ENCODE measurements at regions not wholly inside any gene's neighbourhood (a gene's known extent, or its start where the extent isn't known, plus 50 kb on each side); places are given as distances from the start of the nearest gene placed in this dataset.

DNA sequence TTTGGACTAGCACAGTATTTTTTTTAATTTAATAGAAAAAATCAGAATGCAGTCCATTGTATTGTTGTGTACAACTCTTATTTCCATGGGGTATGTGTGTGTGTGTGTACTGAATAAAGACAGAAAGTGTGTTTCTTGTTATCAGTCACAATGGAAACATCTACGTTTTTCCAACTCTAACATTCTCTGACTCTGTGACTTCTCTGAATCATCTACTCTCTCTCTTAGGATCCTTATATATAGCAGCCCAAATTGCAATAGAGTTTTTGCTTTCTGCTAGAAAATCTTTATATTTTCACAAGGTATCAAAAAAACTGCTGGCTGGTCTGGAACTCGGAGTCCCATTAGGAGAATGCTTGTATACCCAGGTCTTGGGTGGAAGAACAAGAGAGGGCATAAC is 138.9 kb upstream of the ARID2 start:
- no peak for DNase-seq

DNA sequence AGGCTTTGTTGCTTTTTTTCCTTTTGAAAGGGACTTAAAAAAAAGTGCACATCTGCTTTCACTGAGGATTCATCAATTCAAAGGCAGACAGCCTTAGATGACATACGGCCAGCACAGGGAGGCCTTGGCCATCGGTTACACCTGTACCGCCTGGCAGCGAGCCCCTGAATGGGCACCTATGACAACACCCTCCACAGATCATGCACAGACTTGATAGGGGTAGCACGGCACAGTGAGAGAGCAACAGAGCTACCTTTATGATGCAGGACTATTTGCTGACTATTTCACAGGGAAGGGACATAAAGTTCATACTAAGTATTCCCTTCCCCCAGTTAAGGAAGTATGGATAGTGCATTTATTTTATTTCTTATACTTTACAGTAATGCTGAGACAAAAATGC is 137.9 kb upstream of the ARID2 start:
- no peak for DNase-seq

DNA sequence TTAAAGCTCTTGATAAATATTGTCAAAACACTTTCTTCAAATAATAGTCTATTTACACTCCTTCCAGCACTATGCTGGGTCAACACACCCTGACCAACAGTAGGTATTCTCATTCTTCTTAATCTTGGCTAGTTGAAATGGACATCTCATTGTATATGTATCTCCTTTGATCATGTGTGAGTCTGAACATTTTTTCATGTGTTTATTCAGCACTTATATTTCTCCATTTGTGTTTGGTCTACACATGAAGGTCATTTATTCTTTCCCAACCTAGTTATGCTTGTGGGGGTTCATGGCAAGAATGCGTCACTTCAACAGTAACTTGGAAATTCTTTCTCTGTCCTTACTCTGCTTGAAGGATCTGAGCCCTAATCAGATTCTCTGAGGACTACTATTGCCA is 133.1 kb upstream of the ARID2 start:
- no peak for DNase-seq

DNA sequence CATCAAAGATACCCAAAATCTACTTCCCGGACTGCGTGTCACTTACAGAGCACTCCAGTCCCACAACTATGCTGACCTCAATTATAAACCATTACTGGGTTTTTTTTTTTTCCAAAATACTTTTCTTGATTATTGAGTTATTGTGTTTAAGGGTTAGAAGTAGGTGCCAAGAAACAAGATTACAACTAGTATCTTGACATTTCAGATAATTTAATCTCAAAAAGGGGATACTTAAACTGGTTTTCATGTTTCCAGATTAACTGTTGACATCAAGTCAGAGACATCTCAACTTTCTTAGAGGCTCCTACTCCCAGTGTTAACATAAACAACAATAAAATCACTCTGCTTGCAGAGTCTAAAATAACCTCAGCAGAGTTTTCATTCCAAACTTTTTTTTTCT is 131.2 kb upstream of the ARID2 start:
- DNase-seq = no peak

DNA sequence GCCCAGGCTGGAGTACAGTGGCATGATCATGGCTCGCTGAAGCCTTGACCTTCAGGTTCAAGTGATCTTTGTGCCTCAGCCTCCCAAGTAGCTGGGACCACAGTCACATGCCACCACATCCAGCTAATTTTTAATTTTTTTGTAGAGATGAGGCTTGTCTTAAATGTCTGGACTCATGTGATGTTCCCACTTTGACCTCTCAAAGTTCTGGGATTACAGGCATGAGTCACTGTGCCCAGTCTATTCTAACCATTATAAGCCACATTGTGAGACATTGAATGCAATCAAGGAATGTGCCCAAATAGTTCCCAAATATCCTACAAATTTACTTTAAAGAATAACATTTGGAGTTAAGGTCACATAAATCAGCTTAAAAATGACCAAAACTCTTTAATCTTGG is 130.7 kb upstream of the ARID2 start:
- no peak for DNase-seq

DNA sequence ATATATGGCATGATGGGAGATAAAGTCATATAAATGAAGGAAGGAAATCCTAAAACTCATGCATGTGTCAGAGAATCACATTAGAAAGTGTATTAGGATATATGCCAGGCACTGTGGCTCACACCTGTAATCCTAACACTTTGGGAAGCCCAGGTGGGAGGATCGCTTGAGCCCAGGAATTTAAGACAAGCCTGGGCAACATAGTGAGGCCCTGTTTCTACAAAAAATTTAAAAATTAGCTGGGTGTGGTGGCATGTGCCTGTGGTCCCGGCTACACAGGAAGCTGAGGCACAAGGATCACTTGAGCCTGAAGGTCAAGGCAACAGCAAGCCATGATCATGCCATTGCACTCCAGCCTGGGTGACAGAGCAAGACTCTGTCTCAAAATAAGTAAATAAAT is 130.3 kb upstream of the ARID2 start:
- DNase-seq = no peak

DNA sequence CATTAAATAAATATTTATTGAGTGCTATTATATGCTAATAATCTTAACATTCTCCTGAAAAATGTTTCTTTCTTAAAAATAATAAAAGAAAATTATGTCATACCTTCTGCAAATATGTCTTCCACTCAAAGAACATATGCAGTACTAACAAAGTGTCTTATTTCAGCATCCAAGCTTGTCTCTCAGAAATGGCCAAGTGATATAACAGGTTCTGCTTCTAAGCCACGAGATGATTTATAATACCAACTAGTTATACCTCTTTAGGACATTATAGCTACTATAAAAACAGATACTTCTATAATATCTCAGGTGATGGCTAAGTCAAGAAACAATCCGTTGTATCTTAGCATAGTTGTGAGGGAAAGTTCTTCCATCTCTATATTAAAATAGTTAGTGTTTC is 128.1 kb upstream of the ARID2 start:
- no peak for DNase-seq

DNA sequence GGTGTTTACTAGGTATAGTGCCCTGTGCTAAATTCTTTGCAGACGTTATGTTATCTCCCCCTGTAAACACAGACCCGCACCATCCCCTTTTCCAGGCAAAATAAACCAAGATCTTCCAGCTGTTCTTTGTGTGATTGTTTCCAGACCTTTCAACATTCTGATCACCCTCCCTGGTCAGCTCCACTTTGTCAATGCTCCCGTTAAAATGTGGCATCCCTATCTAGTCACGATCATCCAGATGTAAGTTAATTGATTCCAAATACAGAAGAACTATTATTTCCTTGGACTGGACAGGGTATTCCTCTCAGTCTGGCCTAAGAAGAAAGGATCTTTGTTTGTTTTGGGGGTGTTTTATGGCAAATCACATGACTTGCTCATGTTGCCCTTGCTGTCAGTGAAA is 127.6 kb upstream of the ARID2 start:
- DNase-seq = no peak

DNA sequence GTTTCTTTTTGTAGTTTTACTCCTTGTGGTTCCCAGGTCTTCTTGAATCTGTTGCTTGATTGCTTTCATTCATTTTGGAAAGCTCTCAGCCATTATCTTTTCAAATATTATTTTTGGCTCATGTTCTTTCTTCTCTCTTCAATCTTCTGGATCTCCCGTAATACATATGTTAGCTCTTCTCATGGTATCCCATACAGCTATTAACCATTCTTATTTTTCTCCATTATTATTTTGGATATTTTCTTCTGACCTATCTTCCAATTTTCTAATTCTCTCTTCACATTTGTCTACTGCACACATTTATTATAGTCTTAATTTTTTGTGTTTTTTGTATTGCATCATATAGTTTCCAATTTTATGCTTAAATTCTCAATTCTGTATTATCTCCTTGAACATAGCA is 123.9 kb upstream of the ARID2 start:
- DNase-seq = no peak

DNA sequence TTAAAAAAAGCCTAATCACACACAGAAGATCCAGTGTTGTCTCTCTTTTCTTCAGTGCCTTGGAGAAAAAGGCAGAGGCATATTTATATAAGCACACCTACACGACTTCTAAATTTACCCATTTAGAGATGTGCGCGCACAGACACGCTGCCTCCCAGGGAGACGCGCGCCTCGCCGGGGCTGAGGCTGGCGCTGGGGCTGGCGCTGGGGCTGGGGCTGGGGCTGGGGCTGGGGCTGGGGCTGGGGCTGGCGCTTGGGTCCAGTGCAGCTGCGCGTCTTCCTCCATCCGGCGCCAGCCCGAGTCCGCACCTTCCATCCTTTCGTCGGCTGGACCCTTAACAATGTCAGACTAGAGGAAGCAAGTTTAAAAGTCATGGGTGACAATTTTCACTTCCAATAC is 118.4 kb upstream of the ARID2 start:
- DNase-seq = no peak

DNA sequence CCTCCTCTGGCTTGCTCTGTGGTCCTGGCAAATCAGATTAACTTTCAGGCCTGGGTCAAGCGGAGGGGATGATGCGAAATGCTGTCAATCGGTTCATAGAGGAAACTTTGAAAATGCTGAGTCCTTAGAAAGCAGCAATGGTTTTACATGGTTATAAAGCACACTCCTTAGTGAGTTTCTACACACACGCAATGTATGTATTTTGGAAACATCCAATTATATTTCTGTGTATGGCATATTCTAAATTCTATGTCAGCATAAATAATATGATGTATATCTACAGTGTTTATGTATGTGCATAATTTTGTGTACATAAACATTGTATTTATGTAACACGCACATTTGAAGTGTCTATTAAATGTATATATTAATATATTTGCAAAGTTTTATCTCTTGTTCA is 118.0 kb upstream of the ARID2 start:
- no peak for DNase-seq

DNA sequence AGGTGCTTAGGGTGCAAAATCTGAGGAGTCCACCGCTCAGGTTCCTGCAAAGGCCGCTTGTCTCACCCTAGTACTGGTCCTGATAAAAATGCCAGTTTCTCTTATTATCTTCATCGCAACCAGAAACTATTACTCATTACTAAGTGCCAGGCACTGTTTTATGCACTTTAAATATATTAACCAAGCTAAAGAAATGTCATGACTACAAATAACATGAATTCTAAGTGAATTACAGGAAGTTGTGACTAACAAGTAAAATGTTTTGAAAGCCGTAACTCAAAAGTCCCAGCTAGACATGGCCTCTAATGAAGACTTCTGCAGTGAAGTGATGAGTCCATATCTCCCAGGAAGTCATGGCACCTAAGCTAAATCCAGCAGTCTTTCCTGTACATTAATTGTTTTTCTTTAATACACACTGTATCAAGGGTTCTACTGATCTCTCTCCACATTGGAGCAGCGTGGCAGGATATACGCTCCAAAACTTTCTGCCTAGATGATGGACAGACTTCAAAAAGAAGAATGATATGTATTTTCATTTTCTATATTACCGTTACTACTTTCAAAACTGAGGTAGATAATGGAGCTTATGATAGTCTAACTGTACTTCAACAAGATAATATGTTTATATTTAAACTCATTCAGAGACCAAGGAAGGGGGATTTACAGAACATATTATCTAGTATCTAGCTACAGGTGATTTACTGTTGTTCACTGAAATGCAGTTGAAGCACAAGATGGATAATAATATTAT is 117.3 kb upstream of the ARID2 start:
- no peak for DNase-seq

DNA sequence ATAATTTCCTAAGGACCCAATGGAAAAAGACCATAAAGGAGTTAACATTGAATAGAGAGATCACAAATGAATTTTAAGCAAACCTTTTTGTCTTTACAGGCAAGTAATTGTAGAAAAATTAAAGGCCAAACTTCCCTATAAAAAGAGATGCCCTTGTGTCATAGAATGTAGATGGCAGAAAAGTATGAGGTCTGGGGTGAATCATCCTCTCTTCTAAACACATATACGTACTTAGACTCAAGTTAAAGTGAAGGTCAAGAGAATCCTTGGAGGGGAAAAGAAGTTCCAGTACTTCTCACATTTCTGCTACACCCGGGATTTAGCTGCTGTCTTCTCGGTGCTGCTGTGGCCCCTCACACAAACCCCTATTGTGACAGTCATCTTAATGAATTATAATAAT is 116.2 kb upstream of the ARID2 start:
- DNase-seq = no peak

DNA sequence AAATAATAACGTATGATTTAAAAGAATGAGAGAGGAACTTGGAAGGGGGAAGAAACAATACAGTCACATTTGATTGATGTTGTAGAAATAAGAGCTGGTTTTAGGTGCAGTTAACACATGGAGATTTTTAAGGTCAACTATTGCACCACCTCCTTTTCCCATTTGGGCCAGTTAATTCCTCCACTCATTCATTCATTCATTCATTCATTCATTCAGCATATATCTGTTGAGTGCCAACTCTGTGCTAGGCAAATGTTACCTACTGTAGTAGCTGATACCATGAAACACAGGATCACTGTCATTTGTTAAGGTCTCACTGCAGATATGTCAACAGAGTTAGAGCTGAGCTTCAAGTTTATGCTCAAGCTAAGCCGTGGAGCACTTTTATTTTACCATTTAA is 115.7 kb upstream of the ARID2 start:
- no peak for DNase-seq

DNA sequence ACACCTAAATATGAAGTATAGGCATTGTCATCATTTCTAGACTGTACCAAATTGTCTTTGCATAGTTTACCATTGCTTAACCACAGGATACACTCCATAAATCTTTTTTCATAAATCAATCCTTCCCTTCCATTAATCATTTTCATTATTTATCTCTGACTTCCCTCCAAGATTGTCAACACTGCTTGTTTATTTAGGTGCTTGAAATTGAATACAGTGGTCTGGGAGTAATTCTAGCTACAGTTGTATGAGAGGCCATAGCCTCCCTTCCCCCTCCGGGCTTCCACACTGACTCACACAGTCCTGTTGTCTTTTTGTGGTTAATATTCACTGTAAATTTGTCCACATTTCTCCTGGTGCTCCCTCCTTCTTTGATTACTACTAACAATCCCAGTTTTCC is 114.2 kb upstream of the ARID2 start:
- DNase-seq = no peak

DNA sequence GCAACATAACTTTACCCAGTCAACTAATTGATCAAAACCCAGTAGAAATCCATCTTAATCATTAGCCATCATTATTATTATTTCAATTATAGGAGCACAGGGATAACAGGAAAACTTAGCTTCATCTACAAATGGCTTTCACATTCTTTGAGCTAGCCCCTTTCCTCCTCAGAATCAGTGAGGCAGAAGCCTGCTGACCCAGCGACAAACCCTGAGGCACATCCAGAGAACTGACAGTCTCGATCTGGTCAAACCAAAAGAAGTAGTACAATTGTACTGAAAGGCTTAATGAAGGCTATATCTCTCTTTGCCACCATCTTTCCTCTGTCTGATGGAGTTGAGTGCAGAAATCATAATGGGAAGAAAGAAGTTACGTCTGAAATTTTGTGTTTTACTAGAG is 109.8 kb upstream of the ARID2 start:
- no peak for DNase-seq

DNA sequence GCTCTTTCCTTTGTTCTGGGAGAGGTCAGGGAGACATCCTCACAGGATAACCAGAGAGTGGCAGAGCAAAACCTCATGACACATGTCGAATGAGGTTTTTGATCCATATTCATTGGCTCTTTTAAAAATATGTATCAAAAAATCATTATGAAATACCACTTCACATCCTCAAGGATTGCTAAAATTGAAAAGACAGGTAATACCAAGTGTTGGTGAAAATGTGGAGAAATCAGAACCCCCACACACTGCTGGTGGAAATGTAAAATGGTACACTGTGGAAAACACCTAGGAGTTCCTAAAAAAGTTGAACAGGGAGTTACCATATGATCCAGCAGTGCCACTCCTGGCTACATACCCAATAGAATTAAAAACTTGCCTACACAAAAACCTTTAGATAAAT is 107.8 kb upstream of the ARID2 start:
- DNase-seq = no peak

DNA sequence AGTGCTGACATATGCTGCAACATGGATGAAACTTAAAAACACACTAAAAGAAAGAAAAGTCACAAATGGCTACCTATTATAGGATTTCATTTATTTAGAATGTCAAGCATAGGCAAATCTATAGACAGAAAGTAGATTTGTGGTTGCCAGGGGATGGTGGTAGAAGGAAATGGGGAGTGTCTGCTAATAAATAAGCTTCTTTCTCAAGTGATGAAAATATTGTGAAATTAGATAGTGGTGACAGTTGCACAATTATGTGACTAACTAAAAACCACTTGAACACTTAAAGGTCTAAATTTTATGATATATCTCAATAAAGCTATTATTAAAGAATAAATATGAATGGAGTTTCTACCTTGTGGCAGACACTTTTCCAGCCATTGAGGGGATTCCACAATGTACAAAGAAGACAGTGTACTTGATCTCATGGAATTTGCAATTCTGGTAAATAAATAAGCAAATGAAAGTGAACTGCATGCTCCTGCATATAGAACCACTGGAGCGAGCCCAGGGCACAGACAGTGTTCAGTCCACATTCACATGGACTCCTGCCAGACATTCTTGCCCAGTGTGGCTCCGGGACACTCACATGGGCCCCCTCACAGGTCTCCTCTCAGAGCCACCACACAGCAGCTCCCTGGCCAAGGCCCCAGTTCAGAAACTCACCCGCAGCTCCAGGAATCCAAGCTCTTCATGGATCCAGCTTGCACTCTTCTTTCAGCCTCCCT is 107.1 kb upstream of the ARID2 start:
- DNase-seq = no peak

DNA sequence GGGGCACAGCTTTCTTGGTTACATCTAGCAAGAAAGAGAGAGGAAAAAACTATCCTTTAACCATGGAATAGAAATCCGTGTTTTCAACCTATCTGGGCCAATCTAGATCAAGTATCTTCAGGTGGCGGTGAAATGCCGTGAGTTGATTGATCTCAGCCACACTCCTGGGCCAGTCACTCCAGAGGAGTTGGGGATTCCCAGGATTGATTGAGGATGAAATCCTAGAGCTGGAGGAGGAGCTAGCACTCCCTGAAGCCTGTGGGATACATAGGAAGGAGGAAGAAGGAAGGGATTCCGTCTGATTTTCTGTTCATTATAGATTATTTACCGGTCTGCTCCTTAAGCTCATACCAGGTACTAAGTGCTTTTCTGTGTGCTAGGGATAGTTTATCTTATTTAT is 106.3 kb upstream of the ARID2 start:
- no peak for DNase-seq

DNA sequence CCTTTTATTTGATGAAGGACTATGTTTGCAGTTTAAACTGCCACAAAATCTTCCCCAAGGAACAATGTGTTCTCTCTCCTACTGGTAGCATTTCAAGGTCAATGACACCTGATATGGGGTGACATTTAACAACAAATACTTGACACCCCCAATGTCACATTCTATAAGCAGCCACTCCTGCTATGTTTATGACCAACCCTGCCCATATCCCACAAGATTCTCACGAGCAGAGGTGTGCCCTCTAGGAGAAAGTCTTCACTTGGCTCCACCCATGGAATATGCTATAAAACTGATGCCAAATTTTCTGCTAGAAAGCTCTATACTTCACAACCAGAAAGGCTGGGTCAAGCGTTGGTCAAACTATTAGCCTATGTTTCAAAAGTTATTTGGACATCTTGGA is 105.6 kb upstream of the ARID2 start:
- DNase-seq = no peak

DNA sequence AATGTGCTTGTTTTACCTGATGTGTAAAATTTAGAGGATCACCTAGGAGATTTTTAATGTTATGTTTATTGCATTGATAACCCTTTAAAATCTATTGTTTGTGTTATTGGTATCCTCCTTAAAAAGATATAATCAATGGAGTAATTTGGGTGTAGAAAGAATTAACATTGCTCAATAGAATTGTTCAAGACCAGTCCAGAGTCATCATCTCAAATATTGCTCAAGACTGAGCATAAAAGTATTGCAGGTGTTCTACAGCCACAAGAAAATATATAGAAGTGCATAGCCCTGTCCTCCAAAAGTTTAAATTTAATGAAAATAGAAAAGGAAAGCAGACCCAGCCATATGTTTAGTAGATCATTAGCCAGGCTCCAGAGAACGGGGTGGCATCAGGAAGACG is 102.5 kb upstream of the ARID2 start:
- no peak for DNase-seq

DNA sequence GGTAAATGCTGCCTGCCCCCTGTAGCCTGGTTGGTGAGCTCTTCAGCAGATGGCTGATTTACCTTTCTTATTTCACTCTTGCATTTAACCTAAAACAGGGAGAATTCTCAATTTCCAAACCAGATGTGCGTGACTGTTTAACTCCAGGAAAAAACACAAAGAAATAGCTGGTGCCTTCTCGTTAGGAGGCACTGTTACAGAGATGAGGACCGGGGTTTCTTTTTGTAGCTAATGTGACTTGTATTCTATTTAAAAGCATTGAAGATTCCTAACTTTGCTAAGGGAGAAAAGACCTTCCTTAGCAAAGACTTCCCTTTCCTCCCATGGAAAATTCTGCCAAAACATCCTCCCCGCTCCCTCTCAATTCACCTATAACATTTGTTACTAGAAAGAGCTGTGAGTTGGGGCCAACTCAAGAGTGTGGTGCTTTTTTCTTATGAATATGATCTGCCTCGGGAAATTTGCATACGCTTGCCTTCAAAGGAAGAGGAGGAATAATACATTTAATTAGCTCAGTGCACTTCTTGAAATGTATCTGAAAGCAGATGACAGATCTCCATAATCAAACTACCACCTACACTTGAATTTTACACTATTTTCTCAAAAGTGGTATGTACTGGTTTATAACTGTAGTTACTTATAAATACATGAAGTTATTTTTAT is 102.0 kb upstream of the ARID2 start:
- no peak for DNase-seq

DNA sequence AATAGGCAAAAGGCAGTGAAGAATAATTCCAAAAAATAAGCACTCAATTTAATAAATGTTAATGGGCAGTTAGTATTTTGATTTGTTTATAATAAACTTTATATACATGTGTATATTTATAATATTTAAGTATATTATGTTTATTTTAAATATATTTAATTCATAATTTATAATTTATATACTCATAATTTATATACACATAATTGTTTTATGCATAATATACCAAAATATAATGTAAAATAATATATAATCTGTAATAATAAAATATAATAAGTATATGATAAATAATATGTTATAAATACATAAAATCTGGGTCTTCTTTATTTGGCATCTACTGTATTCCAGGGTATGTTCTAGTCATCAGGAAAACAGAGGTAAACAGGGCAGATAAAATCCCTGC is 100.2 kb upstream of the ARID2 start:
- DNase-seq = no peak

DNA sequence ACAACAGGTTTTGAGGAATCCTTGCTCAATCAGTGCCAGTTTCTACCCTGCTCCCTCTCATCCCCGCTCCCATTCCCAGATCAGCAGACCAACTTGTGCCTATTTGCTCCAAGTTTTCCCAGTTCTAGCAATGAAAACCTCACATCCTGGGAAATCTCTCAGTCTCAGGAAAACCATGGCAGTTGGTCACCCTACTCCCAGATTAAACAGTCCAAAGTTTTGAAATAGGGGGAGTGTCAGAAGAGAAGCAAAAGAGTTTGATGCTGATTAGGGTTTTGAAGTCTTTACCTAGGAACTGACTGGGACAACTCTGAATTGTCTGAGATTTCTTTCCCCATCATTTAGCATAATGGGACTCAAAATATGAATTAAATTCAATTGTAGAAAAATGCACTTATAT is 95.8 kb upstream of the ARID2 start:
- DNase-seq = no peak

Measured in effector CD8-positive, alpha-beta T cell (primary cell).